ENCODE measurements at regions not wholly inside any gene's neighbourhood (a gene's known extent, or its start where the extent isn't known, plus 50 kb on each side); places are given as distances from the start of the nearest gene placed in this dataset.

GRCh38 chr1:60769082-60769481, 313.3 kb upstream of the NFIA start:
- H3K4me3 ChIP-seq (ENCODE audit: low read length in 2 of 2), result no peak overlapping the region
- no peaks in the 10 kb centered on the region for H3K36me3 ChIP-seq (ENCODE audit: control insufficient read depth in 2 of 2, insufficient read depth in 2 of 2, low read length in 1 of 2)
- no peaks in the 10 kb centered on the region for H3K27me3 ChIP-seq (ENCODE audit: control insufficient read depth in 2 of 2, insufficient read depth in 1 of 2, low read length in 1 of 2)
- H3K27ac ChIP-seq (ENCODE audit: low read depth in 1 of 2, low read length in 1 of 2), result no peak overlapping the region
- H3K9me3 ChIP-seq (ENCODE audit: control insufficient read depth in 2 of 2, insufficient read depth in 1 of 2, low read length in 1 of 2), result no peaks in the 10 kb centered on the region
- no peak for DNase-seq (ENCODE audit: low read depth in 6 of 9, low spot score in 9 of 9)
- no peaks in the 10 kb centered on the region for H3K4me1 ChIP-seq (ENCODE audit: control insufficient read depth in 2 of 2, insufficient read depth in 2 of 2, low read length in 2 of 2)
- WGBS, result 95% methylated on average over 1 of the region's 1 CpG

GRCh38 chr1:60765204-60765603, 317.2 kb upstream of the NFIA start:
- H3K27me3 ChIP-seq (ENCODE audit: control insufficient read depth in 2 of 2, insufficient read depth in 1 of 2, low read length in 1 of 2), result no peaks in the 10 kb centered on the region
- 64% methylated on average over 5 of the region's 5 CpGs for WGBS
- H3K36me3 ChIP-seq (ENCODE audit: control insufficient read depth in 2 of 2, insufficient read depth in 2 of 2, low read length in 1 of 2), result no peaks in the 10 kb centered on the region
- no peaks in the 10 kb centered on the region for H3K9me3 ChIP-seq (ENCODE audit: control insufficient read depth in 2 of 2, insufficient read depth in 1 of 2, low read length in 1 of 2)
- peak in 3 of 9 donors; percentile 2 to 21 (median 12) for DNase-seq (ENCODE audit: low read depth in 6 of 9, low spot score in 9 of 9)
- H3K4me1 ChIP-seq (ENCODE audit: control insufficient read depth in 2 of 2, insufficient read depth in 2 of 2, low read length in 2 of 2), result no peaks in the 10 kb centered on the region
- no peak overlapping the region for H3K27ac ChIP-seq (ENCODE audit: low read depth in 1 of 2, low read length in 1 of 2)
- H3K4me3 ChIP-seq (ENCODE audit: low read length in 2 of 2), result no peak overlapping the region

- no peaks in the 10 kb centered on the region for H3K4me1 ChIP-seq (ENCODE audit: control insufficient read depth in 2 of 2, insufficient read depth in 2 of 2, low read length in 2 of 2)
- H3K27me3 ChIP-seq (ENCODE audit: control insufficient read depth in 2 of 2, insufficient read depth in 1 of 2, low read length in 1 of 2), result no peaks in the 10 kb centered on the region
- no peaks in the 10 kb centered on the region for H3K36me3 ChIP-seq (ENCODE audit: control insufficient read depth in 2 of 2, insufficient read depth in 2 of 2, low read length in 1 of 2)
- no peak for DNase-seq (ENCODE audit: low read depth in 6 of 9, low spot score in 9 of 9)
- H3K27ac ChIP-seq (ENCODE audit: low read depth in 1 of 2, low read length in 1 of 2), result no peak overlapping the region
- no peaks in the 10 kb centered on the region for H3K9me3 ChIP-seq (ENCODE audit: control insufficient read depth in 2 of 2, insufficient read depth in 1 of 2, low read length in 1 of 2)
- no peak overlapping the region for H3K4me3 ChIP-seq (ENCODE audit: low read length in 2 of 2)
- WGBS, result 94% methylated on average over 3 of the region's 3 CpGs
Observed at GRCh38 chr1:60764489-60764888, 317.9 kb upstream of the NFIA start.

- no peaks in the 10 kb centered on the region for H3K27me3 ChIP-seq (ENCODE audit: control insufficient read depth in 2 of 2, insufficient read depth in 1 of 2, low read length in 1 of 2)
- no peaks in the 10 kb centered on the region for H3K36me3 ChIP-seq (ENCODE audit: control insufficient read depth in 2 of 2, insufficient read depth in 2 of 2, low read length in 1 of 2)
- no peaks in the 10 kb centered on the region for H3K4me1 ChIP-seq (ENCODE audit: control insufficient read depth in 2 of 2, insufficient read depth in 2 of 2, low read length in 2 of 2)
- DNase-seq (ENCODE audit: low read depth in 6 of 9, low spot score in 9 of 9), result no peak
- no peaks in the 10 kb centered on the region for H3K9me3 ChIP-seq (ENCODE audit: control insufficient read depth in 2 of 2, insufficient read depth in 1 of 2, low read length in 1 of 2)
- no peak overlapping the region for H3K4me3 ChIP-seq (ENCODE audit: low read length in 2 of 2)
- no peak overlapping the region for H3K27ac ChIP-seq (ENCODE audit: low read depth in 1 of 2, low read length in 1 of 2)
Observed at GRCh38 chr1:60763741-60764140, 318.6 kb upstream of the NFIA start.

- Histone ChIP-seq H3K9me3 (ENCODE audit: control insufficient read depth in 2 of 2, insufficient read depth in 1 of 2, low read length in 1 of 2) (no peaks in the 10 kb centered on the region), H3K4me3 (ENCODE audit: low read length in 2 of 2) (no peak overlapping the region), H3K36me3 (ENCODE audit: control insufficient read depth in 2 of 2, insufficient read depth in 2 of 2, low read length in 1 of 2) (no peaks in the 10 kb centered on the region), H3K27ac (ENCODE audit: low read depth in 1 of 2, low read length in 1 of 2) (no peak overlapping the region), H3K4me1 (ENCODE audit: control insufficient read depth in 2 of 2, insufficient read depth in 2 of 2, low read length in 2 of 2) (no peaks in the 10 kb centered on the region), H3K27me3 (ENCODE audit: control insufficient read depth in 2 of 2, insufficient read depth in 1 of 2, low read length in 1 of 2) (no peaks in the 10 kb centered on the region)
- 95% methylated on average over 1 of the region's 1 CpG for WGBS
- DNase-seq (ENCODE audit: low read depth in 6 of 9, low spot score in 9 of 9), result no peak
Observed at GRCh38 chr1:60762911-60763310, 319.4 kb upstream of the NFIA start.

- Histone ChIP-seq H3K4me3 (ENCODE audit: low read length in 2 of 2) (no peak overlapping the region), H3K27me3 (ENCODE audit: control insufficient read depth in 2 of 2, insufficient read depth in 1 of 2, low read length in 1 of 2) (no peaks in the 10 kb centered on the region), H3K36me3 (ENCODE audit: control insufficient read depth in 2 of 2, insufficient read depth in 2 of 2, low read length in 1 of 2) (no peaks in the 10 kb centered on the region), H3K9me3 (ENCODE audit: control insufficient read depth in 2 of 2, insufficient read depth in 1 of 2, low read length in 1 of 2) (no peaks in the 10 kb centered on the region), H3K4me1 (ENCODE audit: control insufficient read depth in 2 of 2, insufficient read depth in 2 of 2, low read length in 2 of 2) (no peaks in the 10 kb centered on the region), H3K27ac (ENCODE audit: low read depth in 1 of 2, low read length in 1 of 2) (no peak overlapping the region)
- no peak for DNase-seq (ENCODE audit: low read depth in 6 of 9, low spot score in 9 of 9)
- WGBS, result 92% methylated on average over 1 of the region's 1 CpG
Observed at GRCh38 chr1:60762176-60762575, 320.2 kb upstream of the NFIA start.

GRCh38 chr1:60759291-60759690, 323.1 kb upstream of the NFIA start:
- H3K4me3 ChIP-seq (ENCODE audit: low read length in 2 of 2), result no peak overlapping the region

GRCh38 chr1:60757485-60757884, 324.9 kb upstream of the NFIA start:
- no peaks in the 10 kb centered on the region for H3K36me3 ChIP-seq (ENCODE audit: control insufficient read depth in 2 of 2, insufficient read depth in 2 of 2, low read length in 1 of 2)
- no peak for DNase-seq (ENCODE audit: low read depth in 6 of 9, low spot score in 9 of 9)
- no peaks in the 10 kb centered on the region for H3K9me3 ChIP-seq (ENCODE audit: control insufficient read depth in 2 of 2, insufficient read depth in 1 of 2, low read length in 1 of 2)
- H3K4me1 ChIP-seq (ENCODE audit: control insufficient read depth in 2 of 2, insufficient read depth in 2 of 2, low read length in 2 of 2), result no peaks in the 10 kb centered on the region
- H3K27me3 ChIP-seq (ENCODE audit: control insufficient read depth in 2 of 2, insufficient read depth in 1 of 2, low read length in 1 of 2), result no peaks in the 10 kb centered on the region
- H3K4me3 ChIP-seq (ENCODE audit: low read length in 2 of 2), result no peak overlapping the region
- H3K27ac ChIP-seq (ENCODE audit: low read depth in 1 of 2, low read length in 1 of 2), result no peak overlapping the region
- 81% methylated on average over 3 of the region's 3 CpGs for WGBS

More at GRCh38 chr1:60759291-60759690, 323.1 kb upstream of the NFIA start:
- H3K36me3 ChIP-seq (ENCODE audit: control insufficient read depth in 2 of 2, insufficient read depth in 2 of 2, low read length in 1 of 2), result no peaks in the 10 kb centered on the region
- no peaks in the 10 kb centered on the region for H3K4me1 ChIP-seq (ENCODE audit: control insufficient read depth in 2 of 2, insufficient read depth in 2 of 2, low read length in 2 of 2)
- H3K9me3 ChIP-seq (ENCODE audit: control insufficient read depth in 2 of 2, insufficient read depth in 1 of 2, low read length in 1 of 2), result no peaks in the 10 kb centered on the region
- H3K27ac ChIP-seq (ENCODE audit: low read depth in 1 of 2, low read length in 1 of 2), result no peak overlapping the region
- H3K27me3 ChIP-seq (ENCODE audit: control insufficient read depth in 2 of 2, insufficient read depth in 1 of 2, low read length in 1 of 2), result no peaks in the 10 kb centered on the region
- WGBS, result 81% methylated on average over 3 of the region's 3 CpGs
- no peak for DNase-seq (ENCODE audit: low read depth in 6 of 9, low spot score in 9 of 9)

GRCh38 chr1:60753036-60753900, 329.1 kb upstream of the NFIA start:
- no peaks in the 10 kb centered on the region for H3K9me3 ChIP-seq (ENCODE audit: control insufficient read depth in 2 of 2, insufficient read depth in 1 of 2, low read length in 1 of 2)
- H3K27me3 ChIP-seq (ENCODE audit: control insufficient read depth in 2 of 2, insufficient read depth in 1 of 2, low read length in 1 of 2), result no peaks in the 10 kb centered on the region
- 96% methylated on average over 9 of the region's 9 CpGs for WGBS
- DNase-seq (ENCODE audit: low read depth in 6 of 9, low spot score in 9 of 9), result no peak
- H3K4me1 ChIP-seq (ENCODE audit: control insufficient read depth in 2 of 2, insufficient read depth in 2 of 2, low read length in 2 of 2), result no peaks in the 10 kb centered on the region
- no peak overlapping the region for H3K4me3 ChIP-seq (ENCODE audit: low read length in 2 of 2)
- no peaks in the 10 kb centered on the region for H3K36me3 ChIP-seq (ENCODE audit: control insufficient read depth in 2 of 2, insufficient read depth in 2 of 2, low read length in 1 of 2)
- H3K27ac ChIP-seq (ENCODE audit: low read depth in 1 of 2, low read length in 1 of 2), result no peak overlapping the region

Measured in thymus (tissue), 11 donors.